ENCODE measurements at regions not wholly inside any gene's neighbourhood (a gene's known extent, or its start where the extent isn't known, plus 50 kb on each side); places are given as distances from the start of the nearest gene placed in this dataset.

GRCh38 chr3:22319446-22319845, 568.4 kb upstream of the ZNF385D start:
- Mint-ChIP-seq H3K9me3 (no peaks in the 10 kb centered on the region), H3K27ac (no peak overlapping the region), H3K27me3 (ENCODE audit: low read depth) (no peaks in the 10 kb centered on the region), H3K4me3 (no peak overlapping the region), H3K36me3 (no peaks in the 10 kb centered on the region), H3K4me1 (peaks cover 15% of the 10 kb centered on the region)
- POLR2A ChIA-PET: no interaction called here
- ATAC-seq: no peak
- CTCF ChIA-PET: no interaction called here
- DNase-seq (ENCODE audit: low spot score): no peak
- TF ChIP-seq IRF2 (CRISPR knock-in tag; IDR thresholded peaks at IDR 0.05; ENCODE audit: borderline replicate concordance, low read depth) (no peak), FOXP1 (CRISPR knock-in tag; IDR thresholded peaks at IDR 0.05; ENCODE audit: borderline replicate concordance) (no peak), MLX (CRISPR knock-in tag; IDR thresholded peaks at IDR 0.05) (no peak), CBFB (CRISPR knock-in tag; IDR thresholded peaks at IDR 0.05; ENCODE audit: low read depth) (no peak), PRDM15 (CRISPR knock-in tag; IDR thresholded peaks at IDR 0.05) (no peak), TEAD4 (CRISPR knock-in tag; IDR thresholded peaks at IDR 0.05) (no peak), PRRX2 (CRISPR knock-in tag; IDR thresholded peaks at IDR 0.05) (no peak), ZNF317 (CRISPR knock-in tag; IDR thresholded peaks at IDR 0.05; ENCODE audit: borderline replicate concordance, low read depth) (no peak), ZNF138 (CRISPR knock-in tag; conservative IDR thresholded peaks at IDR 0.05) (no peak)

DNA sequence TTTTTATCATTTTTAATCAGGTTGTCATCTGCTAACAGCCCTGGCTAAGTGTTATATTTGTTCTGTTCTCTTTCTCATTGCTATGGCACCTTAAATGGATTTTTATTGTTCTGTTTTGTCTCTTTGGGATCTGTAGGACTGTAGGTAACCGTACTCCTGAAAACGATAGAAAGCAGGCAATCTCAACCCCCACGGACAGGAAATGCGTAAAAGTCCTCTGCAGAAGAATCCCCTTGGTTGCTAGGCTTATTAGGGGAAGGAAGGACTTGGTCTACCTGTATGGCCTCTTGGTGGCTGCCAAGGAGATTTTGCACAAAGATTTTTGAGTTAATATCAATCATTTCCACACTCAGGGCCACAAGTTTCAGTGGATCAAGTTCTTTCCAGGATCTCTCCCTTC, 571.9 kb upstream of the ZNF385D start:
- no peaks in the 10 kb centered on the region for H3K36me3 Mint-ChIP-seq
- ATAC-seq (peak; percentile 90), DNase-seq (ENCODE audit: low spot score) (no peak)
- no peak for TF ChIP-seq JUN (CRISPR knock-in tag; IDR thresholded peaks at IDR 0.05)
- TF ChIP-seq ZNF423 (CRISPR knock-in tag; IDR thresholded peaks at IDR 0.05): peak; percentile 17; the same call in 1 of the 2 replicates
- TF ChIP-seq ELF4 (CRISPR knock-in tag; IDR thresholded peaks at IDR 0.05; ENCODE audit: low read depth): no peak
- no peaks in the 10 kb centered on the region for H3K9me3 Mint-ChIP-seq
- CTCF ChIA-PET: no interaction called here
- no peak overlapping the region for H3K4me3 Mint-ChIP-seq
- POLR2A ChIA-PET: no interaction called here
- H3K27ac Mint-ChIP-seq: peak overlapping the region; percentile 73
- H3K27me3 Mint-ChIP-seq (ENCODE audit: low read depth): no peaks in the 10 kb centered on the region
- H3K4me1 Mint-ChIP-seq: peaks cover 31% of the 10 kb centered on the region

GRCh38 chr3:22326305-22326704, 575.3 kb upstream of the ZNF385D start:
- no peaks in the 10 kb centered on the region for H3K9me3 Mint-ChIP-seq
- ChIA-PET POLR2A (no interaction called here), CTCF (no interaction called here)
- DNase-seq (ENCODE audit: low spot score): no peak
- H3K27ac Mint-ChIP-seq: no peak overlapping the region
- H3K36me3 Mint-ChIP-seq: no peaks in the 10 kb centered on the region
- no peaks in the 10 kb centered on the region for H3K27me3 Mint-ChIP-seq (ENCODE audit: low read depth)
- H3K4me3 Mint-ChIP-seq: no peak overlapping the region
- H3K4me1 Mint-ChIP-seq: peaks cover 31% of the 10 kb centered on the region
- peak; percentile 77 for ATAC-seq
- TF ChIP-seq MLX (CRISPR knock-in tag; IDR thresholded peaks at IDR 0.05): no peak
- TF ChIP-seq, protein P1, sequence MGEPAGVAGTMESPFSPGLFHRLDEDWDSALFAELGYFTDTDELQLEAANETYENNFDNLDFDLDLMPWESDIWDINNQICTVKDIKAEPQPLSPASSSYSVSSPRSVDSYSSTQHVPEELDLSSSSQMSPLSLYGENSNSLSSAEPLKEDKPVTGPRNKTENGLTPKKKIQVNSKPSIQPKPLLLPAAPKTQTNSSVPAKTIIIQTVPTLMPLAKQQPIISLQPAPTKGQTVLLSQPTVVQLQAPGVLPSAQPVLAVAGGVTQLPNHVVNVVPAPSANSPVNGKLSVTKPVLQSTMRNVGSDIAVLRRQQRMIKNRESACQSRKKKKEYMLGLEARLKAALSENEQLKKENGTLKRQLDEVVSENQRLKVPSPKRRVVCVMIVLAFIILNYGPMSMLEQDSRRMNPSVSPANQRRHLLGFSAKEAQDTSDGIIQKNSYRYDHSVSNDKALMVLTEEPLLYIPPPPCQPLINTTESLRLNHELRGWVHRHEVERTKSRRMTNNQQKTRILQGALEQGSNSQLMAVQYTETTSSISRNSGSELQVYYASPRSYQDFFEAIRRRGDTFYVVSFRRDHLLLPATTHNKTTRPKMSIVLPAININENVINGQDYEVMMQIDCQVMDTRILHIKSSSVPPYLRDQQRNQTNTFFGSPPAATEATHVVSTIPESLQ (CRISPR knock-in tag; IDR thresholded peaks at IDR 0.05): no peak
- TF ChIP-seq ATF1 (CRISPR knock-in tag; IDR thresholded peaks at IDR 0.05): no peak

Data from WTC11 (cell line).